GM12878 (cell line): ENCODE measurements at regions not wholly inside any gene's neighbourhood (a gene's known extent, or its start where the extent isn't known, plus 50 kb on each side); places are given as distances from the start of the nearest gene placed in this dataset.

ENCODE experiments used
- ATAC-seq: fragments of 200-7000 bp; cut with Tn5 transposase; 3 replicates; pipeline ENCODE4 v1.9.1; 2020; ENCODE audit warnings: mild to moderate bottlenecking, moderate library complexity
- BruUV-seq: library from RNA; stranded (reverse); fragments of 400-500 nt; replicated peaks from 2 replicates; lab custom pipeline; 2021; lab: Mats Ljungman, UMichigan
- CTCF ChIA-PET: fragments of 300-600 bp; sonication (Branson Sonifier 250); formaldehyde crosslinking; extraction: SDS; loops from one replicate; lab custom pipeline; 2021; ENCODE audit warnings: inconsistent platforms; lab: Yijun Ruan, JAX
- POLR2A ChIA-PET: fragments of 350-600 bp; formaldehyde crosslinking; extraction: SDS; loops from one replicate; lab custom pipeline; 2021; ENCODE audit warnings: inconsistent platforms; lab: Charles Lee
- RAD21 ChIA-PET: fragments of 300-600 bp; sonication (Branson Sonifier 250); formaldehyde crosslinking; loops from one replicate; lab custom pipeline; 2023; ENCODE audit warnings: antibody characterized with exemption; ENCODE audit not compliant: unreplicated experiment; lab: Charles Lee
- SMC1A ChIA-PET: fragments of 300-600 bp; sonication (Branson Sonifier 250); formaldehyde crosslinking; loops from one replicate; lab custom pipeline; 2023; ENCODE audit not compliant: unreplicated experiment, uncharacterized antibody; lab: Charles Lee
- DNase-seq: peaks from one replicate; pipeline ENCODE4 v3.0.0-alpha.2; 2011; ENCODE audit warnings: low read depth, low spot score
- FAIRE-seq: peaks from 3 replicates; lab custom pipeline; 2011; peaks lifted over from hg19 to GRCh38; lab: Jason Lieb, UNC
- H2AFZ ChIP-seq: 2 replicates; pipeline ENCODE4 v1.6.0; 2011; ENCODE audit warnings: low read depth, low read length, control low read depth; ENCODE audit not compliant: control insufficient read depth
- H3K27ac ChIP-seq: 2 replicates; pipeline ENCODE4 v1.5.1; 2011; ENCODE audit warnings: control low read depth; ENCODE audit not compliant: control insufficient read depth, insufficient read depth
- H3K27me3 ChIP-seq, 2 experiments: replicated peaks in 1 of 2; 2 replicates each; pipeline versions ENCODE4 v1.6.0 to v1.6.1; 2011; ENCODE audit warnings: low read length in 1 of 2; ENCODE audit not compliant: control insufficient read depth in 2 of 2, insufficient read depth in 2 of 2
- H3K36me3 ChIP-seq, 2 experiments: 2 replicates each; pipeline ENCODE4 v1.5.1; 2011; ENCODE audit warnings: low read length in 1 of 2; ENCODE audit not compliant: control insufficient read depth in 2 of 2, insufficient read depth in 2 of 2
- H3K4me1 ChIP-seq: 2 replicates; pipeline ENCODE4 v1.6.1; 2011; ENCODE audit warnings: mild to moderate bottlenecking, low read length, moderate library complexity, mixed read lengths; ENCODE audit not compliant: control insufficient read depth, insufficient read depth
- H3K4me2 ChIP-seq: 2 replicates; pipeline ENCODE4 v1.6.0; 2011; ENCODE audit warnings: control low read depth; ENCODE audit not compliant: control insufficient read depth, insufficient read depth
- H3K4me3 ChIP-seq: fragments of 200-600 bp; sonication (generic); 2 replicates; pipeline ENCODE4 v1.5.1; 2016
- H3K79me2 ChIP-seq: 2 replicates; pipeline ENCODE4 v1.6.0; 2011; ENCODE audit warnings: low read length; ENCODE audit not compliant: control insufficient read depth, insufficient read depth
- H3K9ac ChIP-seq: 2 replicates; pipeline ENCODE4 v1.8.0; 2011; ENCODE audit warnings: low read length, control low read depth, mixed read lengths; ENCODE audit not compliant: control insufficient read depth, insufficient read depth
- H3K9me3 ChIP-seq: replicated peaks from 3 replicates; pipeline ENCODE4 v1.5.1; 2011; ENCODE audit warnings: mild to moderate bottlenecking, low read length; ENCODE audit not compliant: control insufficient read depth, insufficient read depth
- H4K20me1 ChIP-seq: 2 replicates; pipeline ENCODE4 v1.6.0; 2011; ENCODE audit not compliant: control insufficient read depth, insufficient read depth
- CBX3 ChIP-seq: fragments of 200-600 bp; sonication (generic); IDR thresholded peaks from 2 replicates; pipeline ENCODE4 v1.6.1; 2016; ENCODE audit warnings: low read depth, borderline replicate concordance
- ESRRA ChIP-seq: IDR thresholded peaks from 2 replicates; pipeline ENCODE4 v1.6.1; 2012; ENCODE audit warnings: mild to moderate bottlenecking, low read length, improper control_type of control experiment
- FOS ChIP-seq: IDR thresholded peaks from 3 replicates; pipeline ENCODE4 v1.6.1; 2011; ENCODE audit warnings: borderline replicate concordance; ENCODE audit not compliant: insufficient read length; ENCODE audit errors: extremely low read depth
- HCFC1 ChIP-seq: fragments of 150-350 bp; IDR thresholded peaks from 2 replicates; pipeline ENCODE4 v1.6.1; 2014; ENCODE audit warnings: low read length
- IKZF2 ChIP-seq, 2 experiments: fragments of 450-650 bp; IDR thresholded peaks; 2 replicates each; pipeline ENCODE4 v1.6.1; 2017; ENCODE audit warnings: mild to moderate bottlenecking in 2 of 2, moderate library complexity in 2 of 2
- MTA3 ChIP-seq: IDR thresholded peaks from 2 replicates; pipeline ENCODE4 v1.6.1; 2012; ENCODE audit warnings: low read length, inconsistent platforms, borderline replicate concordance
- MYB ChIP-seq: fragments of 150-350 bp; IDR thresholded peaks from 2 replicates; pipeline ENCODE4 v1.6.1; 2014; ENCODE audit warnings: mild to moderate bottlenecking, low read depth, low read length, borderline replicate concordance
- NFIC ChIP-seq: IDR thresholded peaks from 2 replicates; pipeline ENCODE4 v1.6.1; 2012; ENCODE audit warnings: low read depth, mild to moderate bottlenecking, inconsistent platforms, low read length, moderate library complexity
- POLR2AphosphoS5 ChIP-seq: IDR thresholded peaks from 2 replicates; pipeline ENCODE4 v1.6.1; 2011; ENCODE audit warnings: mild to moderate bottlenecking, low read length, inconsistent platforms
- RUNX3 ChIP-seq: IDR thresholded peaks from 2 replicates; pipeline ENCODE4 v1.6.1; 2012; ENCODE audit warnings: low read length, inconsistent platforms
- SPI1 ChIP-seq: IDR thresholded peaks from 2 replicates; pipeline ENCODE4 v1.6.1; 2011; ENCODE audit warnings: low read depth, mild to moderate bottlenecking, low read length, moderate library complexity, borderline replicate concordance; ENCODE audit not compliant: insufficient read depth
- SREBF1 ChIP-seq: IDR thresholded peaks from 2 replicates; pipeline ENCODE4 v1.6.1; 2012; ENCODE audit warnings: mild to moderate bottlenecking, low read length
- SUZ12 ChIP-seq: fragments of 200-600 bp; sonication (generic); IDR thresholded peaks from one replicate; pipeline ENCODE4 v1.6.1; 2018; ENCODE audit warnings: antibody characterized with exemption, mild to moderate bottlenecking; ENCODE audit not compliant: unreplicated experiment
- ZBED1 ChIP-seq: IDR thresholded peaks from 2 replicates; pipeline ENCODE4 v1.6.1; 2016; ENCODE audit warnings: borderline replicate concordance
- ZNF687 ChIP-seq: fragments of 450-650 bp; IDR thresholded peaks from 2 replicates; pipeline ENCODE4 v1.6.1; 2017; ENCODE audit warnings: mild to moderate bottlenecking, moderate library complexity
- WGBS: methylation state at CpG from one replicate; pipeline ENCODE4 v1.1.6; 2016; ENCODE audit warnings: low lambda C conversion rate; ENCODE audit not compliant: insufficient replicate concordance, insufficient coverage; ENCODE audit errors: missing lambda C conversion rate; 5-methylcytosine and 5-hydroxymethylcytosine counted together
- in situ Hi-C: fragments of 300-500 bp; cut with MboI; formaldehyde crosslinking; loops from 9 replicates; pipeline ENCODE4 v1.14.3; 2018; ENCODE audit warnings: mixed read lengths
- intact Hi-C: fragments of 100-400 bp; cut with micrococcal nuclease; formaldehyde crosslinking; loops from one replicate; pipeline ENCODE4 v1.14.2; 2022; ENCODE audit not compliant: unreplicated experiment

- DNase-seq, result no peak
- CTCF ChIA-PET, result interaction anchor here (1.6 kb wide), 1 partner anchor 22 kb away, joined by 5 read pairs; no protein-coding TSS in a partner anchor
- no peaks in the 10 kb centered on the region for H3K27me3 ChIP-seq
- H3K27ac ChIP-seq, result no peak overlapping the region
- FAIRE-seq, result no peak
- SMC1A ChIA-PET, result no interaction called here
- POLR2A ChIA-PET, result no interaction called here
- BruUV-seq, result no TSS peak
- H2AFZ ChIP-seq, result no peak overlapping the region
- WGBS, result 17% methylated on average over 4 of the region's 4 CpGs
- in situ Hi-C loops, result no loop called here
- RAD21 ChIA-PET, result no interaction called here
- H3K4me3 ChIP-seq, result no peak overlapping the region
- no peaks in the 10 kb centered on the region for H3K36me3 ChIP-seq
- H3K4me2 ChIP-seq, result no peak overlapping the region
- no peaks in the 10 kb centered on the region for H3K79me2 ChIP-seq
- no peaks in the 10 kb centered on the region for H4K20me1 ChIP-seq
- intact Hi-C loops, result no loop called here
- no peak for ATAC-seq
- H3K9ac ChIP-seq, result no peak overlapping the region
- TF ChIP-seq POLR2AphosphoS5, result no peak
- TF ChIP-seq HCFC1, result no peak
- no peak for TF ChIP-seq RUNX3
- TF ChIP-seq IKZF2 (IDR thresholded peaks at IDR 0.05), result no peak
- TF ChIP-seq ZNF687, result no peak
- no peak for TF ChIP-seq CBX3
- no peak for TF ChIP-seq SUZ12
- no peak for TF ChIP-seq SPI1
- TF ChIP-seq NFIC, result no peak
- no peak for TF ChIP-seq MYB
- no peak for TF ChIP-seq ESRRA
- TF ChIP-seq SREBF1, result no peak
- no peak for TF ChIP-seq MTA3
- TF ChIP-seq FOS, result no peak
- TF ChIP-seq ZBED1, result no peak
- H3K4me1 ChIP-seq, result no peaks in the 10 kb centered on the region
- H3K9me3 ChIP-seq, result no peaks in the 10 kb centered on the region
Observed at GRCh38 chr20:12902992-12903391, 105.8 kb upstream of the SPTLC3 start.
